LoVo (cell line): ENCODE measurements at regions not wholly inside any gene's neighbourhood (a gene's known extent, or its start where the extent isn't known, plus 50 kb on each side); places are given as distances from the start of the nearest gene placed in this dataset.

ENCODE experiments used
- DNase-seq: peaks from one replicate; pipeline ENCODE4 v3.0.0-alpha.2; 2016; ENCODE audit warnings: low spot score

DNA sequence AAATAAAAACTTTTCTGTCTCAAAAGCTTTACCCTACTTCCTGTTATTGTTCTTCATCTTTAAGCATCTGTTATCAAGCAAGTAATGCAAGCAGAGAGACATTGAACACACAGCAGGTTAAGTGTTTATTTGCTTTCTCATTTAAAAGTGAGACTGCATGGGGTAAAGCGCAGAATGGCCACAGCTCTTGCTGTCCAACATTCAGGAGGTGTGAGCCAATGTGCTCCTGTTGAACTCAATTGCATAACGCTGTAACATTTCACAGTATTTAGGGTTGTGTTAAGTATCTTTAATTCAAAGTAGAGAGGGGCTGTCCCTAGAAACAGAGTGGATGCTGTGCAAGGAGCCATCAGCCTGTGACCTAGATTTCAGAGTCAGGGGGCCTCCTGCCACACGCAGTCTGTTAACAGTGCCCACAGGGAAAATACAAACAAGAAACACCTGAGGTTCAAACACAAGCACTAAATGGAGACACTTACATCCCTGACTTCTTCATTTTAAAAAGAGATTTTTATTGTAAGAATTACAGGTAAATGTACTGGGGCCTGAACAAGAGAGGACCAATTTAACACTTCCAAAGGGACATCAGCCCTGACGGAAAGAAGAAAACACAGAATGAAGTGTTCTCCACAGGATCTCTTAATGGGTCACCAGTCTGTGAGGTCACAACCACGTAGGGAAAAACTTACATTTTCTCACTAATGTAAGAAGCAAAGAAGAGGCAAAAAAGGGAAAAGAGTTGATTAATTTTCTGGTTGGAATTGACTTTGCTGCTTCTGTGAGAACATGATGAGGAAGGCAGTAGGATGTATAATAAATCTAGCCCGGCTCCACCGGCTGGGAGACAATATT is 815.1 kb downstream of the VGLL3 start:
- no peak for DNase-seq

DNA sequence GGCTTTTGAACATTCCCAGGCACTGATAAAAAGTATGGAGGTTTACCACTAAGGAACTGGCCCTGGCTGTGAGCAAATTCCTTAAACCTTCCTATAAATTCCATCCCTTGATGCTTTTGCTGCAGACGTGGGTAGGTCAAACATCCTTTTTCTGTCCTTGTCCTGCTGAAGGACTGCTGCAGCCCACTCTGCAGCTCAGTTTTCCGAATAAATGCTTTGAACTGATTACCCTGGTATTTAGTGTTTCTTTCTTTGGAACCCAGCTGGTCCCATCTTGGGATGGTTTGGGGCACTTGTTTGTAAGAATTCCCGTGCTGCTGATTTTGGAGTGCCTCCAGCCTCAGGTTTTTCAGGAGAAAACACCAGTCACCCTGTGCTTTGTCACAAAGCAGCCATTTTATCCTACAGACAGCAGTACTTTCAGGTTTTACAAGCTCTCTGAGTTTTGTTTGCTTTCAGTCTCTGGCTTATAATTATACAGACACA is 815.9 kb downstream of the VGLL3 start:
- DNase-seq = no peak

DNA sequence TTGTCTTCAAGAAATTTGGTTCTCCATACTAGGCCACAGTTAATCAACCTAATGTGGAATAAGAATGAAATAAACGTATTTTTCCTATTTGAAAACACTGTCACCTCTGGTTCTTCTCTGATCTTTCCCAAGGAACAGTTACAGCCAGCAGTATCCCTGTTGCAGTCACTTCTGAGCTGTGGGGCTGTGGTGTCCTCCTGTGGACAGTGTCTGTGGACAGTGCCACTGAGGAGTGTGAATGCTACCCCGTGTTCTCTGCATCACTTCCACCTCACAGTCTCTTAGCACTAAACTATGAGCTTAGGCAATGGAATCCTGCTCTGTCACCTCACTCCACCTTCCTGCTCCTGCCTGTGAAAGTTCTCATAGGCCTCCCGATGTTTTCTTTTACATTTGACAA is 817.5 kb downstream of the VGLL3 start:
- DNase-seq = no peak

DNA sequence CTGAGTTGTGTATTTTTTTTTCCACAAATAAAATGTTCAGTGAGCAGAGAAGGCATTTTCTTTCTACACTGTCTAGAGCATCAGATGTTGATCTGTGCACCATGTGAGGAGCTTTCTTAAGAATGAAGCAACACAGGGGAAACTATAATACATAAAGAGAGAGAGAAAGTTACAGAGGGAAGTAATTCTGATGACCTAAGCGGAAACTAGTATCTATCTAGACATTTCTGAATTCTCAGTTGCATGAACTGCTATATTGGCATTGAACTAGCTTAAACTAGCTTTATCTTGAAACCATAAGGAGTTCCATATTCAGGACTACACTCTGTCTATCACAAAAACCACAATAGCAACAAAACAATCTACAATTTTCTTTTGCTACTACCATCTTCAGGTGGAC is 822.4 kb downstream of the VGLL3 start:
- no peak for DNase-seq

DNA sequence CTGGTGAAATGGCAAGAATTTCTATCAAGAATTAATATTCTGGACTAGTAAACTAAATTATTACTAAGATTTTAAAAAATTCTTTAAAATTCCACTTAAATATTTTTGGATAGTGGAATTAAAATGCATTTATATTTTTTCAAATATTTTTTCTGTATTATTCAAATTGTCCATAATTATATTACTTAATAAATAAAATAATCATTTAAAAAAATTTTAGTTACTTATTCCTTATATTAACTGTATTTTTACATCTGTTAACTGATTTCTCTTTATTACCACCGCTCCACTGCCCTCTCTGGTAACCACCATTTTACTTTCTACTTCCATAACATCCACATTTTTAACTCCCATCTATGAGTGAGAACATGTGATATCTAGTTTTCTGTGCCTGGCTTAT is 828.4 kb downstream of the VGLL3 start:
- no peak for DNase-seq

DNA sequence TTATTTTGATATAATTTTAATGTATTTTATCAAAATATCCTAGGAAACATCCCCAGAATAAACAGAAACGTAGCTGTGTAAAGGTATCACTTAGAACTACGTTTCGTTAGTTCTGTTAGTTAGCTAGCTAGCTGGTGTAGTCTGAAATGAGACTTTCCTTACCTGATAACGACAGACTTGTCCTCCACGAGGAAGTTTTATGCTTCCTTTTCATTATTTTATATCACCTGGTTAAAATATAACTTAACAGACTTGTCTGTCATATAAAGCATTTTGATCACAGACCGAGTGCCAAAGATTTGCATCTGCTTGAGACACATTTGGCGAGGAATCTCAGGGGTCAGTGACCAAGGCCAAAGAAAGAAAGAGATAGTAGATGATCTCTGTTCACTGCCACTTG is 829.5 kb downstream of the VGLL3 start:
- no peak for DNase-seq

DNA sequence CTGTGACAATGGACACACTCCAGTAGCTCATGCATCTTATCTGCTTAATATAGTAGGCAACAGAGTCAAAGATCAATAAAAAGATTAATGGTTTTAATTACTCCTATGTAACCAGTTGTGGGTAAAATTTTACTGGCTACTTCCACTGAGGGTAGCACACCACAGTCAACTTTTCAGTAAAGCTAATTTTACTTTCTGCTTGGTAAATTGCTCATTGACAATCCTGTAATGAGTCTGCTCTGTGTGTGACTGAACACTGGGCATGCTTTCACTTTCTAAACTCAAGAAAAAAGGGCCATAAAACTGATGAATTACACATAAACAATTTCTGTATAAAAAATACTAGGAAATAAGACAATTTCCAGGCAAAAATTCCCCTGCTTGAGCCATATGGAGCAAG is 838.3 kb downstream of the VGLL3 start:
- DNase-seq = no peak

DNA sequence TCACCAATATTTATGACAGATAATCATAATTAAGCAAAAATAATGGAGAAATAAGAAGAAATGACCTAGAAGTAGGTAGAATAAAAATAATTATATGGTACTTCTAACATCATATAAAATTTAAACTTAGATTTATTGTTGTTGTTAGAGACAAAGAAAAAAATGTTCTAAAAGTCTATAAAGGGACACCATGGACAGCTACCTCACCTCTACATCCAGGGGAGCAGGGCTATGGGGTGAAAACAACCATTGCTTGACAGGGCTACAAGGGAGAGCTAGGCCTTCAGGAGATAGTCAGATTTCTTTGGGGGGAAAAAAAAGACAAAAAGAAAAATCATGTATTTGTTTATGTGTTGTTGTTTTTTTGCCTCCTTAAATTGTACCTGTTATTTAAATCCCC is 841.9 kb downstream of the VGLL3 start:
- DNase-seq = no peak

DNA sequence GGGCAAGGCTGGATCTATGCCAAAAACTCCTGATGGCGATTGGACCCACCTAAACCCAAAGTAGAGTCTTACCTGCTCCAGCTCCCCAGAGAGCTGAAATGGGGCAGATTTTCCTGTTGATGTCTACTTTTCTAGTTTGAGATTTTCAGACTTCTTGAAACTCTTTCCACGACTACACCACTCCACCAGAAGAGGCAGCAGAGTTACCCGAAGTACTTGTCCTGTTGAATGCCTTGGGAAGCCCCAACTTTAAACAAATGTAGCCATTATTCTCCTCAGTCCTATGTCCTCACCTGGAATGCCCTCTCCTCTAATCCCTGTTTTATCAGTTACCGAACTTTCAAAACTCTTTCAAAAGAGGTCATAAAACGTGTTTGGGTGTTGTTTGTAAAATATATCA is 843.8 kb downstream of the VGLL3 start:
- DNase-seq = no peak

DNA sequence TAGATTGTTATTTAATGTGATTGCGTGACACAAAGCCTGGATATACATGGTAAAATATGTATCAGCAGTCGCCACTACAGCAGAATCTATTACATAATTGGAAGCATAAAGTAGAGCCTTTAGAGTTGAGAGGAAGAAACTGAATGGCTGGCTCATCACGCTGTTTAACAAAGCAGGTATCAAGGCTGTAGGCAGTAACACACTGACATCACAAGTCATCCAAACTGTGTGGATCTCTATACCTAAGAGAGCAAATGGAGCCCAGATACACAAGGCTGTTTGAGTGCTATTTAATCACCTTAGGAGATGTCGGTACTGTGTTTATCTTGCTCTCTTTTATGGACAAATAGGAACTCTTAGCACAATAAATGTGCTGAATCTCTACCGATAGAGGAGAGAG is 864.4 kb downstream of the VGLL3 start:
- DNase-seq = no peak
